Neural progenitor cell (in vitro differentiated cells): ENCODE measurements at regions not wholly inside any gene's neighbourhood (a gene's known extent, or its start where the extent isn't known, plus 50 kb on each side); places are given as distances from the start of the nearest gene placed in this dataset.
"Not testable (repeated sequence)": the region's sequence is repeated elsewhere in the genome, so short reads cannot be mapped to it uniquely, and the experiment has no call there.

Source experiments
- CTCF ChIP-seq: fragments of 200-600 bp; sonication (generic); IDR thresholded peaks from 2 replicates; pipeline ENCODE4 v1.5.1; 2017; ENCODE audit warnings: antibody characterized with exemption, mild to moderate bottlenecking
- EZH2 ChIP-seq: fragments of 200-600 bp; sonication (generic); IDR thresholded peaks from 2 replicates; pipeline ENCODE4 v1.6.1; 2017; ENCODE audit warnings: antibody characterized with exemption, mild to moderate bottlenecking, moderate library complexity

- TF ChIP-seq CTCF, EZH2: not testable (repeated sequence)
Measured at GRCh38 chr2:83966946-83967345, 492.1 kb downstream of the SUCLG1 start.
